ENCODE measurements at regions not wholly inside any gene's neighbourhood (a gene's known extent, or its start where the extent isn't known, plus 50 kb on each side); places are given as distances from the start of the nearest gene placed in this dataset.

DNA sequence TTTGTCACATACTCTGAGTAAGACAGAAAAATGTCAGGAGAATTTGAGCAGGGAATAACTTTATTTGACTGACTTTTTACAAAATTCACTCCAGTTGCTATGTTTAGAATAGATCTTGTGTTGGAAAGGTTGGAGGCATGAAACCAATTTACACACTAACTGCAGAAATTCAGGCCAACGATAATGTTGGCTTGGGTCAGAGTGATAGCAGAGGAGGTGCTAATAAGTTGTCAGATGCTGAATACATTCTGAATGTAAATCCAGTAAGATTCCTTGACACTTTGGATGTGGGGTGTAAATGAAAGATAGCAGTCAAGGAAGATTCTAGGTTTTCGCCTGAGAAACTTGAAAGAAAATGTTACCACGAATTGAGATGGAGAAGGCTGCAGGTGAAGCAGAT is 502.5 kb upstream of the GHITM start:
- Histone ChIP-seq H3K36me3 (replicated peaks; ENCODE audit: insufficient read depth, low read length) (no peaks in the 10 kb centered on the region), H3K9ac (ENCODE audit: low read length) (no peak overlapping the region), H3K79me2 (ENCODE audit: low read length) (no peaks in the 10 kb centered on the region), H3K9me3 (replicated peaks; ENCODE audit: insufficient read depth, low read length) (no peaks in the 10 kb centered on the region), H3K4me3 (ENCODE audit: low read length) (no peak overlapping the region), H3K9me2 (replicated peaks; ENCODE audit: insufficient read depth, low read length) (no peaks in the 10 kb centered on the region), H3K4me1 (ENCODE audit: low read length) (no peaks in the 10 kb centered on the region), H3K27ac (ENCODE audit: low read length) (no peak overlapping the region), H4K20me1 (ENCODE audit: insufficient read depth, low read length) (no peaks in the 10 kb centered on the region), H2AFZ (ENCODE audit: low read length) (no peak overlapping the region), H3F3A (ENCODE audit: insufficient read depth, low read length) (no peaks in the 10 kb centered on the region), H3K27me3 (replicated peaks; ENCODE audit: insufficient read depth, low read length) (no peaks in the 10 kb centered on the region), H3K4me2 (ENCODE audit: low read depth, low read length) (no peak overlapping the region)
- DNase-seq, result no peak
- no peak for TF ChIP-seq CTCF (IDR thresholded peaks at IDR 0.05; ENCODE audit: low read length)
- no peak for TF ChIP-seq EZH2phosphoT487 (IDR thresholded peaks at IDR 0.05; ENCODE audit: low read length)
- TF ChIP-seq EZH2 (optimal IDR thresholded peaks at IDR 0.05; ENCODE audit: low read depth, low read length), result no peak

DNA sequence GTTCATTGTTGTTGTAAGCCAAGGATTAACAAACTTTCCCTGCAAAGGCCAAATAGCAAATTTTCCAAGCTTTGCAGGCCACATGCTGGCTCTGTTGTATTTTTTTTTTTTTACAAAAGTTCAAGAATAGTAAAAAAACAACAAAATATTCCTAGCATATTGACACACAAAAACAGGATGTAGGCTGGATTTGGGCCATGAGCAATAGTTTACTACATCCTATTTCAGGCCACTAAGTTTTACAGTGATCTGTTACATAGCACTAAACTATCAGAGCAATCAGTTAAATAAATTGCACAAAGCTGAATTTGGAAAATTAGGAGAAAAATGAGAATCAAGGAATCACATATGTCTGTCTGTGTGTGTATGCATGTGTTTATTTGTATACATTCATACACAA is 491.8 kb upstream of the GHITM start:
- no peak for DNase-seq
- no peaks in the 10 kb centered on the region for H3K27me3 ChIP-seq (replicated peaks; ENCODE audit: insufficient read depth, low read length)
- no peak overlapping the region for H3K4me2 ChIP-seq (ENCODE audit: low read depth, low read length)
- H3F3A ChIP-seq (ENCODE audit: insufficient read depth, low read length), result no peaks in the 10 kb centered on the region
- no peaks in the 10 kb centered on the region for H3K4me1 ChIP-seq (ENCODE audit: low read length)
- no peaks in the 10 kb centered on the region for H4K20me1 ChIP-seq (ENCODE audit: insufficient read depth, low read length)
- TF ChIP-seq EZH2phosphoT487 (IDR thresholded peaks at IDR 0.05; ENCODE audit: low read length) (no peak), CTCF (IDR thresholded peaks at IDR 0.05; ENCODE audit: low read length) (no peak), EZH2 (optimal IDR thresholded peaks at IDR 0.05; ENCODE audit: low read depth, low read length) (no peak)
- no peak overlapping the region for H2AFZ ChIP-seq (ENCODE audit: low read length)
- H3K4me3 ChIP-seq (ENCODE audit: low read length), result no peak overlapping the region
- H3K9me2 ChIP-seq (replicated peaks; ENCODE audit: insufficient read depth, low read length), result no peaks in the 10 kb centered on the region
- no peaks in the 10 kb centered on the region for H3K79me2 ChIP-seq (ENCODE audit: low read length)
- H3K9ac ChIP-seq (ENCODE audit: low read length), result no peak overlapping the region
- H3K36me3 ChIP-seq (replicated peaks; ENCODE audit: insufficient read depth, low read length), result no peaks in the 10 kb centered on the region
- H3K27ac ChIP-seq (ENCODE audit: low read length), result no peak overlapping the region
- H3K9me3 ChIP-seq (replicated peaks; ENCODE audit: insufficient read depth, low read length), result no peaks in the 10 kb centered on the region

DNA sequence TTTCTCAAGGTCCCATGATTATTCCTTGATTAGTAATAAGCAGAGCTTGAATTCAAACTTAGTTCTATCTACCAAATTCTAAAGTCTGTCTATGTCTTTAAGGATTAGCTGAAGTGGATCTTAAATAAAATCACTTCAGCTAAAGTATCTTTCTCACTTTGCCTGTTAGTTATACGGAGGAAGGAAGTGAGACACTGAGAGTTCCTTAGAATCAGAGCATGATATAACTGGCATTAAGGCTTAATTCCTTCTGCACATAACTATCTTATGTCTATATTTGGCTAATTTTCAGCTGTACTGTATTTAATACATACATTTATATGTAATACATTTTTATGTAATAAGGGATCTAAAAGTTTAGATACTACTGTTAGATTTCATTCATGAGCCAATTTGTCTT is 491.1 kb upstream of the GHITM start:
- Histone ChIP-seq H3K9me2 (replicated peaks; ENCODE audit: insufficient read depth, low read length) (no peaks in the 10 kb centered on the region), H3K4me3 (ENCODE audit: low read length) (no peak overlapping the region), H3K4me2 (ENCODE audit: low read depth, low read length) (no peak overlapping the region), H3K4me1 (ENCODE audit: low read length) (no peaks in the 10 kb centered on the region), H3K27me3 (replicated peaks; ENCODE audit: insufficient read depth, low read length) (no peaks in the 10 kb centered on the region), H4K20me1 (ENCODE audit: insufficient read depth, low read length) (no peaks in the 10 kb centered on the region), H3K36me3 (replicated peaks; ENCODE audit: insufficient read depth, low read length) (no peaks in the 10 kb centered on the region), H3K79me2 (ENCODE audit: low read length) (no peaks in the 10 kb centered on the region), H2AFZ (ENCODE audit: low read length) (no peak overlapping the region), H3K27ac (ENCODE audit: low read length) (no peak overlapping the region), H3K9me3 (replicated peaks; ENCODE audit: insufficient read depth, low read length) (no peaks in the 10 kb centered on the region), H3K9ac (ENCODE audit: low read length) (no peak overlapping the region), H3F3A (ENCODE audit: insufficient read depth, low read length) (no peaks in the 10 kb centered on the region)
- DNase-seq, result no peak
- TF ChIP-seq EZH2 (optimal IDR thresholded peaks at IDR 0.05; ENCODE audit: low read depth, low read length) (no peak), EZH2phosphoT487 (IDR thresholded peaks at IDR 0.05; ENCODE audit: low read length) (no peak), CTCF (IDR thresholded peaks at IDR 0.05; ENCODE audit: low read length) (no peak)

All from MM.1S (cell line).